OCI-LY7 (cell line): ENCODE measurements at regions not wholly inside any gene's neighbourhood (a gene's known extent, or its start where the extent isn't known, plus 50 kb on each side); places are given as distances from the start of the nearest gene placed in this dataset.

Experiments
- BruUV-seq: library from RNA; stranded (reverse); fragments of 400-500 nt; replicated peaks from 2 replicates; lab custom pipeline; 2021; lab: Mats Ljungman, UMichigan
- CTCF ChIA-PET: fragments of 300-600 bp; sonication (Branson Sonifier 250); formaldehyde crosslinking; loops from one replicate; lab custom pipeline; 2022; ENCODE audit warnings: antibody characterized with exemption; ENCODE audit not compliant: unreplicated experiment; lab: Charles Lee
- POLR2A ChIA-PET: fragments of 300-600 bp; sonication (Branson Sonifier 250); formaldehyde crosslinking; loops from one replicate; lab custom pipeline; 2022; ENCODE audit warnings: antibody characterized with exemption; lab: Charles Lee
- DNase-seq: peaks from one replicate; pipeline ENCODE4 v3.0.0-alpha.2; 2015; ENCODE audit warnings: low spot score
- H2AFZ ChIP-seq: fragments of 200-600 bp; sonication (generic), shearing (Covaris generic); 2 replicates; pipeline ENCODE4 v1.6.1; 2014; ENCODE audit warnings: mild to moderate bottlenecking, antibody characterized with exemption, low read length, moderate library complexity
- H3K27ac ChIP-seq: fragments of 200-600 bp; sonication (generic); 2 replicates; pipeline ENCODE4 v1.5.1; 2014; ENCODE audit warnings: mixed run types, low read depth, mild to moderate bottlenecking, moderate library complexity, low read length, inconsistent platforms; ENCODE audit not compliant: poor library complexity, severe bottlenecking
- H3K36me3 ChIP-seq: fragments of 200-600 bp; sonication (generic); 2 replicates; pipeline ENCODE4 v1.6.1; 2014; ENCODE audit warnings: mild to moderate bottlenecking, antibody characterized with exemption, low read length, moderate library complexity, mixed read lengths; ENCODE audit not compliant: insufficient read depth
- H3K4me1 ChIP-seq: fragments of 200-600 bp; sonication (generic); 2 replicates; pipeline ENCODE4 v1.5.1; 2014; ENCODE audit warnings: mild to moderate bottlenecking, low read length; ENCODE audit not compliant: insufficient read depth, poor library complexity, severe bottlenecking
- H3K4me2 ChIP-seq: fragments of 200-600 bp; sonication (generic); 2 replicates; pipeline ENCODE4 v1.6.1; 2014; ENCODE audit warnings: mild to moderate bottlenecking, low read length
- H3K4me3 ChIP-seq: fragments of 200-600 bp; sonication (generic); 2 replicates; pipeline ENCODE4 v1.5.1; 2014; ENCODE audit warnings: mild to moderate bottlenecking, low read depth, low read length; ENCODE audit not compliant: poor library complexity, severe bottlenecking
- H3K79me2 ChIP-seq: fragments of 200-600 bp; sonication (generic); 2 replicates; pipeline ENCODE4 v1.6.1; 2016; ENCODE audit warnings: low read depth, mild to moderate bottlenecking, low read length, moderate library complexity, mixed read lengths; ENCODE audit not compliant: insufficient read depth
- H3K9me2 ChIP-seq: fragments of 200-600 bp; sonication (generic); 2 replicates; pipeline ENCODE4 v1.6.1; 2016; ENCODE audit warnings: mild to moderate bottlenecking, low read length, mixed read lengths; ENCODE audit not compliant: insufficient read depth
- H3K9me3 ChIP-seq: fragments of 200-600 bp; sonication (generic); 2 replicates; pipeline ENCODE4 v1.6.1; 2014; ENCODE audit warnings: mild to moderate bottlenecking, mixed run types, low read length, mixed read lengths
- H4K20me1 ChIP-seq: fragments of 200-600 bp; sonication (generic); 2 replicates; pipeline ENCODE4 v1.6.1; 2014; ENCODE audit warnings: mild to moderate bottlenecking, antibody characterized with exemption, low read length, moderate library complexity, mixed read lengths; ENCODE audit not compliant: insufficient read depth
- EZH2phosphoT487 ChIP-seq: fragments of 200-600 bp; sonication (generic); IDR thresholded peaks from 2 replicates; pipeline ENCODE4 v1.6.1; 2018; ENCODE audit warnings: low read depth, borderline replicate concordance, mild to moderate bottlenecking, mixed run types, antibody characterized with exemption, low read length, moderate library complexity, mixed read lengths
- intact Hi-C: fragments of 100-400 bp; cut with micrococcal nuclease; formaldehyde crosslinking; loops from one replicate; pipeline ENCODE4 v1.10.0; 2022; ENCODE audit not compliant: unreplicated experiment
- TF ChIP-seq, protein P1 (sequence below): fragments of 200-600 bp; sonication (generic); conservative IDR thresholded peaks from 2 replicates; pipeline ENCODE4 v1.5.1; 2014; ENCODE audit warnings: mild to moderate bottlenecking, antibody characterized with exemption, low read length, moderate library complexity, mixed read lengths

- no TSS peak for BruUV-seq
- intact Hi-C loops = no loop called here
- TF ChIP-seq, protein P1, sequence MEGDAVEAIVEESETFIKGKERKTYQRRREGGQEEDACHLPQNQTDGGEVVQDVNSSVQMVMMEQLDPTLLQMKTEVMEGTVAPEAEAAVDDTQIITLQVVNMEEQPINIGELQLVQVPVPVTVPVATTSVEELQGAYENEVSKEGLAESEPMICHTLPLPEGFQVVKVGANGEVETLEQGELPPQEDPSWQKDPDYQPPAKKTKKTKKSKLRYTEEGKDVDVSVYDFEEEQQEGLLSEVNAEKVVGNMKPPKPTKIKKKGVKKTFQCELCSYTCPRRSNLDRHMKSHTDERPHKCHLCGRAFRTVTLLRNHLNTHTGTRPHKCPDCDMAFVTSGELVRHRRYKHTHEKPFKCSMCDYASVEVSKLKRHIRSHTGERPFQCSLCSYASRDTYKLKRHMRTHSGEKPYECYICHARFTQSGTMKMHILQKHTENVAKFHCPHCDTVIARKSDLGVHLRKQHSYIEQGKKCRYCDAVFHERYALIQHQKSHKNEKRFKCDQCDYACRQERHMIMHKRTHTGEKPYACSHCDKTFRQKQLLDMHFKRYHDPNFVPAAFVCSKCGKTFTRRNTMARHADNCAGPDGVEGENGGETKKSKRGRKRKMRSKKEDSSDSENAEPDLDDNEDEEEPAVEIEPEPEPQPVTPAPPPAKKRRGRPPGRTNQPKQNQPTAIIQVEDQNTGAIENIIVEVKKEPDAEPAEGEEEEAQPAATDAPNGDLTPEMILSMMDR = no peak
- TF ChIP-seq EZH2phosphoT487 = no peak
- POLR2A ChIA-PET = interaction anchor here (0.7 kb wide), 1 partner anchor 521 kb away, joined by 3 read pairs; no protein-coding TSS in a partner anchor
- Histone ChIP-seq H3K27ac (no peak overlapping the region), H4K20me1 (no peaks in the 10 kb centered on the region), H3K4me1 (no peaks in the 10 kb centered on the region), H3K36me3 (no peaks in the 10 kb centered on the region), H3K79me2 (no peaks in the 10 kb centered on the region), H3K4me2 (no peak overlapping the region), H3K9me2 (no peaks in the 10 kb centered on the region), H3K4me3 (no peak overlapping the region), H2AFZ (no peak overlapping the region), H3K9me3 (no peaks in the 10 kb centered on the region)
- no peak for DNase-seq
- CTCF ChIA-PET = no interaction called here
Measured at GRCh38 chr4:116386856-116387255, 698.5 kb downstream of the TRAM1L1 start.

GRCh38 chr4:116385583-116385982 is 699.8 kb downstream of the TRAM1L1 start:
- intact Hi-C loops = no loop called here
- BruUV-seq = no TSS peak
- H3K4me3 ChIP-seq = no peak overlapping the region
- no peaks in the 10 kb centered on the region for H4K20me1 ChIP-seq
- no peaks in the 10 kb centered on the region for H3K9me2 ChIP-seq
- POLR2A ChIA-PET = no interaction called here
- no peaks in the 10 kb centered on the region for H3K79me2 ChIP-seq
- no peak for TF ChIP-seq EZH2phosphoT487
- TF ChIP-seq, protein P1 = no peak
- no peaks in the 10 kb centered on the region for H3K36me3 ChIP-seq
- CTCF ChIA-PET = no interaction called here
- no peaks in the 10 kb centered on the region for H3K4me1 ChIP-seq
- no peak overlapping the region for H3K27ac ChIP-seq
- H2AFZ ChIP-seq = no peak overlapping the region
- H3K4me2 ChIP-seq = no peak overlapping the region
- no peaks in the 10 kb centered on the region for H3K9me3 ChIP-seq
- no peak for DNase-seq

DNA sequence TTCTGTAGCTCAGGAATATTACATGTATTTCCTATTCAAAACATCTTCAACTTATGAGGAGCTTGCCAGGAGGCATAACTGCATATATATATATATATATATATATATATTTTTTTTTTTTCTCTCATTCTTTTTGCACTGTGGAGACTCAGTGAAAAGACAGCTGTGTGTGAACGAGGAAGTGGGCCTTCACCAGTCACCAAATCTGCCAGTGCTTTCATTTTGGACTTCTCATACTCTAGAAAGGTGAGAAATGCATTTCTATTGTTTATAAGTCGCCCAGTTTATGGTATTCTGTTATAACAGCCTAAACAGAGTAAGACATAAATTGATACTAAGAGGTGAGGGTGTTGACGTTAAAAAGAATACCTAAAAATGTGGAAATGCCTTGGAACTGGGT is 710.6 kb downstream of the TRAM1L1 start:
- intact Hi-C loops = no loop called here
- H3K27ac ChIP-seq = no peak overlapping the region
- BruUV-seq = no TSS peak
- TF ChIP-seq EZH2phosphoT487 = no peak
- TF ChIP-seq, protein P1 = no peak
- H4K20me1 ChIP-seq = no peaks in the 10 kb centered on the region
- no peak for DNase-seq
- no peak overlapping the region for H3K4me2 ChIP-seq
- no peaks in the 10 kb centered on the region for H3K79me2 ChIP-seq
- no peaks in the 10 kb centered on the region for H3K4me1 ChIP-seq
- ChIA-PET POLR2A (interaction anchor here (0.6 to 2.2 kb wide), 3 partner anchors 8 to 1512 kb away, joined by 4 to 7 read pairs (median 7); no protein-coding TSS in a partner anchor), CTCF (no interaction called here)
- no peaks in the 10 kb centered on the region for H3K36me3 ChIP-seq
- H2AFZ ChIP-seq = no peak overlapping the region
- no peak overlapping the region for H3K4me3 ChIP-seq
- H3K9me2 ChIP-seq = no peaks in the 10 kb centered on the region
- no peaks in the 10 kb centered on the region for H3K9me3 ChIP-seq
